Astrocyte (in vitro differentiated cells and primary cell): ENCODE measurements at regions not wholly inside any gene's neighbourhood (a gene's known extent, or its start where the extent isn't known, plus 50 kb on each side); places are given as distances from the start of the nearest gene placed in this dataset.

ENCODE experiments used
- DNase-seq: peaks from one replicate; pipeline ENCODE4 v3.0.0-alpha.2; 2010; ENCODE audit warnings: low read depth
- FAIRE-seq: peaks from 2 replicates; lab custom pipeline; 2011; peaks lifted over from hg19 to GRCh38; lab: Jason Lieb, UNC
- H2AFZ ChIP-seq: 2 replicates; pipeline ENCODE4 v1.6.0; 2012; ENCODE audit warnings: low read depth, low read length, inconsistent platforms
- H3K27ac ChIP-seq: 2 replicates; pipeline ENCODE4 v1.5.1; 2011; ENCODE audit warnings: low read depth, low read length, inconsistent platforms
- H3K27me3 ChIP-seq: 2 replicates; pipeline ENCODE4 v1.6.0; 2011; ENCODE audit warnings: low read length, inconsistent platforms; ENCODE audit not compliant: insufficient read depth
- H3K36me3 ChIP-seq: 2 replicates; pipeline ENCODE4 v1.5.1; 2011; ENCODE audit warnings: low read length, inconsistent platforms; ENCODE audit not compliant: insufficient read depth
- H3K4me1 ChIP-seq: 2 replicates; pipeline ENCODE4 v1.5.1; 2011; ENCODE audit warnings: low read length, inconsistent platforms; ENCODE audit not compliant: insufficient read depth
- H3K4me2 ChIP-seq: 2 replicates; pipeline ENCODE4 v1.6.0; 2012; ENCODE audit warnings: low read length, inconsistent platforms
- H3K4me3 ChIP-seq: 2 replicates; pipeline ENCODE4 v1.5.1; 2011; ENCODE audit warnings: low read depth, mild to moderate bottlenecking, low read length, inconsistent platforms; ENCODE audit not compliant: insufficient read depth
- H3K79me2 ChIP-seq: 2 replicates; pipeline ENCODE4 v1.6.0; 2012; ENCODE audit warnings: mild to moderate bottlenecking, low read length, inconsistent platforms; ENCODE audit not compliant: insufficient read depth
- H3K9ac ChIP-seq: 2 replicates; pipeline ENCODE4 v1.6.0; 2012; ENCODE audit warnings: mild to moderate bottlenecking, low read length, inconsistent platforms
- H3K9me3 ChIP-seq: 2 replicates; pipeline ENCODE4 v1.5.1; 2012; ENCODE audit warnings: low read depth, mild to moderate bottlenecking, low read length, inconsistent platforms; ENCODE audit not compliant: insufficient read depth
- H4K20me1 ChIP-seq: 2 replicates; pipeline ENCODE4 v1.6.0; 2012; ENCODE audit warnings: low read length, inconsistent platforms; ENCODE audit not compliant: insufficient read depth
- H3K27ac Mint-ChIP-seq: one replicate; pipeline ENCODE4 v1.8.0; 2021; ENCODE audit warnings: mild to moderate bottlenecking, mixed read lengths; ENCODE audit not compliant: unreplicated experiment
- H3K27me3 Mint-ChIP-seq: one replicate; pipeline ENCODE4 v1.8.0; 2021; ENCODE audit warnings: low read depth, mixed read lengths; ENCODE audit not compliant: unreplicated experiment
- H3K36me3 Mint-ChIP-seq: one replicate; pipeline ENCODE4 v1.8.0; 2021; ENCODE audit warnings: low read depth, mixed read lengths; ENCODE audit not compliant: unreplicated experiment
- H3K4me1 Mint-ChIP-seq: one replicate; pipeline ENCODE4 v1.8.0; 2021; ENCODE audit warnings: low read depth, mixed read lengths; ENCODE audit not compliant: unreplicated experiment
- H3K4me3 Mint-ChIP-seq: one replicate; pipeline ENCODE4 v1.8.0; 2021; ENCODE audit warnings: mild to moderate bottlenecking, moderate library complexity, mixed read lengths; ENCODE audit not compliant: unreplicated experiment
- H3K9me3 Mint-ChIP-seq: one replicate; pipeline ENCODE4 v1.8.0; 2021; ENCODE audit warnings: mild to moderate bottlenecking, mixed read lengths; ENCODE audit not compliant: unreplicated experiment
- EZH2 ChIP-seq: IDR thresholded peaks from 2 replicates; pipeline ENCODE4 v1.6.1; 2012; ENCODE audit warnings: mild to moderate bottlenecking, low read length, inconsistent platforms; ENCODE audit not compliant: insufficient read depth
- TF ChIP-seq, protein P1 (sequence below): IDR thresholded peaks from 2 replicates; pipeline ENCODE4 v1.5.1; 2011; ENCODE audit warnings: low read depth, mild to moderate bottlenecking, inconsistent platforms, low read length, moderate library complexity; ENCODE audit not compliant: insufficient read depth

DNA sequence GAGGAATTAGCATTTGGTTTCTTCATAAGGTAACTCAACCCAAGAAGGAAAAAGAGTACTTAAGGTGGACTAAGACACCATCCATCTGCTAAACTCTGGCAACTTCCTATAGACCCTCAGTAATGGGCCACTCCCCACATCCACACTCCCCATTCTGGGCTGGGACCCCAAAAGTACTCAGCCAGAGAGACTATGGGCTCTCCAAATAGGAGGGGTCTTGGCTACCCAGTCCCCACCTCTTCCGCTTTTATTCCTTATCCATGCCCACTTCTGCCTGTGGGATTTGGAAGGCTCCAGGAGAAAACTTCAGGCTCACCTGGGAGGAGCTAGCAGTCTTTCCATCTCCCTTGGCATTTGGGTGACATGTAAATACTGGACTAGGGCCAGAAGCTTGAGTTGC, 164.5 kb upstream of the CCL2 start:
- H3K36me3 ChIP-seq = no peaks in the 10 kb centered on the region
- no peak overlapping the region for H3K27ac Mint-ChIP-seq
- H4K20me1 ChIP-seq = no peaks in the 10 kb centered on the region
- DNase-seq = no peak
- H3K4me3 Mint-ChIP-seq = no peak overlapping the region
- no peak overlapping the region for H3K4me3 ChIP-seq
- no peak overlapping the region for H3K27ac ChIP-seq
- TF ChIP-seq, protein P1, sequence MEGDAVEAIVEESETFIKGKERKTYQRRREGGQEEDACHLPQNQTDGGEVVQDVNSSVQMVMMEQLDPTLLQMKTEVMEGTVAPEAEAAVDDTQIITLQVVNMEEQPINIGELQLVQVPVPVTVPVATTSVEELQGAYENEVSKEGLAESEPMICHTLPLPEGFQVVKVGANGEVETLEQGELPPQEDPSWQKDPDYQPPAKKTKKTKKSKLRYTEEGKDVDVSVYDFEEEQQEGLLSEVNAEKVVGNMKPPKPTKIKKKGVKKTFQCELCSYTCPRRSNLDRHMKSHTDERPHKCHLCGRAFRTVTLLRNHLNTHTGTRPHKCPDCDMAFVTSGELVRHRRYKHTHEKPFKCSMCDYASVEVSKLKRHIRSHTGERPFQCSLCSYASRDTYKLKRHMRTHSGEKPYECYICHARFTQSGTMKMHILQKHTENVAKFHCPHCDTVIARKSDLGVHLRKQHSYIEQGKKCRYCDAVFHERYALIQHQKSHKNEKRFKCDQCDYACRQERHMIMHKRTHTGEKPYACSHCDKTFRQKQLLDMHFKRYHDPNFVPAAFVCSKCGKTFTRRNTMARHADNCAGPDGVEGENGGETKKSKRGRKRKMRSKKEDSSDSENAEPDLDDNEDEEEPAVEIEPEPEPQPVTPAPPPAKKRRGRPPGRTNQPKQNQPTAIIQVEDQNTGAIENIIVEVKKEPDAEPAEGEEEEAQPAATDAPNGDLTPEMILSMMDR = no peak
- TF ChIP-seq EZH2 = no peak
- no peaks in the 10 kb centered on the region for H3K4me1 Mint-ChIP-seq
- no peaks in the 10 kb centered on the region for H3K4me1 ChIP-seq
- no peak for FAIRE-seq
- H3K27me3 Mint-ChIP-seq = peaks cover 8% of the 10 kb centered on the region
- H2AFZ ChIP-seq = no peak overlapping the region
- peaks cover 2% of the 10 kb centered on the region for H3K9me3 Mint-ChIP-seq
- H3K27me3 ChIP-seq = no peaks in the 10 kb centered on the region
- no peak overlapping the region for H3K9ac ChIP-seq
- H3K79me2 ChIP-seq = no peaks in the 10 kb centered on the region
- peaks cover 10% of the 10 kb centered on the region for H3K9me3 ChIP-seq
- no peak overlapping the region for H3K4me2 ChIP-seq
- H3K36me3 Mint-ChIP-seq = no peaks in the 10 kb centered on the region

DNA sequence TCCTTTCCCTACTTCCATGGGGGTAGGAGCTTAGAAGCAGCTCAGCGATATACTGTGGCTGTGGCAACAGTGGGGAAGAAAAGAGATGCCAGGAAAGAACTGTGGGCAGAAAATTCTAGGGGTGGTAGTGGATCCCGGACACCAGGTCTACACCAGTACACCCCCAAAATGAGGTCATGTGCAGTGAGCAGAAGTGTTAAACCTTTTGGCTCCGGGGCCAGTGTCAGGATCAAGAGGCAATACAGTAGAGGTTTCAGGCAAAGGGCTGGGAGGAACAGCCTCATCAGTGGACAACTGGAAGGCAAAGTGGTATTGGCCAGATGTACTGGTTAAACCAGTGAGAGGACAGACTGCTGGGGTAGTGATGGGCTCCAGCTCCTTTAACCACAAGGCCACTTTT, 163.1 kb upstream of the CCL2 start:
- Histone ChIP-seq H4K20me1 (no peaks in the 10 kb centered on the region), H3K4me3 (no peak overlapping the region), H3K27me3 (no peaks in the 10 kb centered on the region), H3K4me2 (no peak overlapping the region), H2AFZ (no peak overlapping the region), H3K9me3 (peaks cover 10% of the 10 kb centered on the region), H3K79me2 (no peaks in the 10 kb centered on the region), H3K4me1 (no peaks in the 10 kb centered on the region), H3K36me3 (no peaks in the 10 kb centered on the region), H3K27ac (no peak overlapping the region), H3K9ac (no peak overlapping the region)
- H3K4me3 Mint-ChIP-seq = no peak overlapping the region
- FAIRE-seq (no peak), DNase-seq (no peak)
- H3K36me3 Mint-ChIP-seq = no peaks in the 10 kb centered on the region
- H3K27ac Mint-ChIP-seq = no peak overlapping the region
- peaks cover 8% of the 10 kb centered on the region for H3K27me3 Mint-ChIP-seq
- H3K9me3 Mint-ChIP-seq = peaks cover 2% of the 10 kb centered on the region
- H3K4me1 Mint-ChIP-seq = no peaks in the 10 kb centered on the region
- TF ChIP-seq, protein P1 = no peak
- no peak for TF ChIP-seq EZH2

DNA sequence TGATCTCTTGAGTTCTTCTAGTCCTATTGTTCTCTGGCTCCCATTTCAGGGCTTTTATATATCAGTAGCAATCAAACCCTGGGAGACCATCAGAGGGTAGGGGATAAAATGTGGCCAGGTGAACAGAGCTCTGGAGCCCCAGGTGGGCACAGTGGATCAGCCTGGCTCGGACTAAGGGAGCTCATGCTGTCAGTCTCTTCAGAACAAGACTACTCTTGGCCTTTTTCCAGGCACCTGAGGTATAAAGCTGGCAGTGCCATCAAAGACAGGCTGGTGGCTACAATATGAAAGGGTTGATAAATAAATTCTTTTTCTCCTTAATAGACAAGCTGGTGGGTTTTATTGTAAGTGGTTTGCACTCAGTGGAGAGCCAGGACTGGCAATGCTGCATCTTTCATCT, 160.0 kb upstream of the CCL2 start:
- H3K9me3 ChIP-seq = peaks cover 8% of the 10 kb centered on the region
- Mint-ChIP-seq H3K27ac (no peak overlapping the region), H3K9me3 (no peaks in the 10 kb centered on the region), H3K4me1 (no peaks in the 10 kb centered on the region), H3K27me3 (peaks cover 11% of the 10 kb centered on the region), H3K36me3 (no peaks in the 10 kb centered on the region), H3K4me3 (no peak overlapping the region)
- H2AFZ ChIP-seq = no peak overlapping the region
- H3K4me1 ChIP-seq = no peaks in the 10 kb centered on the region
- FAIRE-seq = no peak
- no peak overlapping the region for H3K9ac ChIP-seq
- no peaks in the 10 kb centered on the region for H3K79me2 ChIP-seq
- no peaks in the 10 kb centered on the region for H3K36me3 ChIP-seq
- no peaks in the 10 kb centered on the region for H3K27me3 ChIP-seq
- DNase-seq = no peak
- H4K20me1 ChIP-seq = no peaks in the 10 kb centered on the region
- H3K4me3 ChIP-seq = no peak overlapping the region
- H3K27ac ChIP-seq = no peak overlapping the region
- TF ChIP-seq EZH2 = no peak
- TF ChIP-seq, protein P1 = no peak
- H3K4me2 ChIP-seq = no peak overlapping the region
